Endothelial cell (in vitro differentiated cells): ENCODE measurements at regions not wholly inside any gene's neighbourhood (a gene's known extent, or its start where the extent isn't known, plus 50 kb on each side); places are given as distances from the start of the nearest gene placed in this dataset.

Experiments
- DNase-seq: peaks from one replicate; pipeline ENCODE4 v3.0.0; 2021; ENCODE audit warnings: low spot score
- H3K27ac Mint-ChIP-seq: one replicate; pipeline ENCODE4 v1.8.0; 2021; ENCODE audit warnings: mixed read lengths, inconsistent platforms; ENCODE audit not compliant: unreplicated experiment
- H3K27me3 Mint-ChIP-seq: one replicate; pipeline ENCODE4 v1.8.0; 2021; ENCODE audit warnings: mild to moderate bottlenecking, moderate library complexity, mixed read lengths, inconsistent platforms; ENCODE audit not compliant: unreplicated experiment
- H3K36me3 Mint-ChIP-seq: one replicate; pipeline ENCODE4 v1.8.0; 2021; ENCODE audit warnings: mild to moderate bottlenecking, low read depth, mixed read lengths, inconsistent platforms; ENCODE audit not compliant: unreplicated experiment
- H3K4me1 Mint-ChIP-seq: one replicate; pipeline ENCODE4 v1.8.0; 2021; ENCODE audit warnings: mild to moderate bottlenecking, mixed read lengths, inconsistent platforms; ENCODE audit not compliant: unreplicated experiment
- H3K4me3 Mint-ChIP-seq: one replicate; pipeline ENCODE4 v1.8.0; 2021; ENCODE audit warnings: mild to moderate bottlenecking, mixed read lengths, inconsistent platforms; ENCODE audit not compliant: unreplicated experiment
- H3K9me3 Mint-ChIP-seq: one replicate; pipeline ENCODE4 v1.8.0; 2021; ENCODE audit warnings: mixed read lengths, inconsistent platforms; ENCODE audit not compliant: unreplicated experiment
- TF ChIP-seq, protein P1 (sequence below): fragments of 200-600 bp; sonication (generic); IDR thresholded peaks from one replicate; pipeline ENCODE4 v1.5.0; 2021; ENCODE audit warnings: antibody characterized with exemption; ENCODE audit not compliant: unreplicated experiment

DNA sequence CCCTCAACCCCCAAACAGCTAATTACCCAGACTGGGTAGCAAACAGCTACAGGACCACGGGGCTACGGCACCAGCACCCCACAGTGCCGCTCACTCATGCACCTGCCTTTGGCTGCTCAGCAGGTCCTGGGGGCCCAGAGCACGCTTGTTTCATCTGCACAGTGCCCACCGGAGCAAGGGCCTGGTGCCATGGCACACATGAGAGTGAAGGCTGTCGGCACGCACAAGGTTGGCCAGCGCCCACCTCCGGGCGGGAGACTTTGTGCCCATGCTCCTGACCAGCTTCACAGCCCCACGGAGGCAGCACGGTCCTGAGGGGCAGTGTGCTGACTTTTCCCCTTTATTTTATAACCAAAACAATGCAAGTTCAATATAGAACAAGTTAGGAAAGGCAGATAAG, 135.9 kb upstream of the NSMCE3 start:
- H3K4me3 Mint-ChIP-seq, result no peak overlapping the region
- H3K27ac Mint-ChIP-seq, result no peak overlapping the region
- DNase-seq, result no peak
- TF ChIP-seq, protein P1, sequence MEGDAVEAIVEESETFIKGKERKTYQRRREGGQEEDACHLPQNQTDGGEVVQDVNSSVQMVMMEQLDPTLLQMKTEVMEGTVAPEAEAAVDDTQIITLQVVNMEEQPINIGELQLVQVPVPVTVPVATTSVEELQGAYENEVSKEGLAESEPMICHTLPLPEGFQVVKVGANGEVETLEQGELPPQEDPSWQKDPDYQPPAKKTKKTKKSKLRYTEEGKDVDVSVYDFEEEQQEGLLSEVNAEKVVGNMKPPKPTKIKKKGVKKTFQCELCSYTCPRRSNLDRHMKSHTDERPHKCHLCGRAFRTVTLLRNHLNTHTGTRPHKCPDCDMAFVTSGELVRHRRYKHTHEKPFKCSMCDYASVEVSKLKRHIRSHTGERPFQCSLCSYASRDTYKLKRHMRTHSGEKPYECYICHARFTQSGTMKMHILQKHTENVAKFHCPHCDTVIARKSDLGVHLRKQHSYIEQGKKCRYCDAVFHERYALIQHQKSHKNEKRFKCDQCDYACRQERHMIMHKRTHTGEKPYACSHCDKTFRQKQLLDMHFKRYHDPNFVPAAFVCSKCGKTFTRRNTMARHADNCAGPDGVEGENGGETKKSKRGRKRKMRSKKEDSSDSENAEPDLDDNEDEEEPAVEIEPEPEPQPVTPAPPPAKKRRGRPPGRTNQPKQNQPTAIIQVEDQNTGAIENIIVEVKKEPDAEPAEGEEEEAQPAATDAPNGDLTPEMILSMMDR, result no peak
- no peaks in the 10 kb centered on the region for H3K27me3 Mint-ChIP-seq
- no peaks in the 10 kb centered on the region for H3K9me3 Mint-ChIP-seq
- no peaks in the 10 kb centered on the region for H3K4me1 Mint-ChIP-seq
- H3K36me3 Mint-ChIP-seq, result no peaks in the 10 kb centered on the region

DNA sequence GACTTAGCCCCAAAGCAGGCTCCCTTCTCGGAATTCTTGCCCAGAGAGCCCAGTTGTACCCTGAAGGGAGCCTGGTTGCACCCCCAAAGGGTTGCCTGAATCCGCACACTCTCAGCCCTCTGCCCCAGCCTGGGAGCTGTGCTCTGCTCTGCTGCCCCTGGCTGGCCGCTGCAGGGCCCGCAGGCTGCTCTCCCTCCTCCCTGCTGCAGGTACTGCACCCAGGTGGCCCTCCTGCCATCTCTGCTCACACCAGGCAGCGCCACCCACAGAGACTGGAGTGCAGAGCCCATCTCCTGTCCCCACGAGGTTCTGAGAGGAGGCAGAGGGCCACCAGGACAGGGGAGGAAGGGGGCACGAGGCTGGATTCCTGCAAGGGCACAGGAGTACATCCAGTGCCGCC, 134.2 kb upstream of the NSMCE3 start:
- H3K4me1 Mint-ChIP-seq, result no peaks in the 10 kb centered on the region
- no peak for DNase-seq
- TF ChIP-seq, protein P1, result no peak
- no peaks in the 10 kb centered on the region for H3K27me3 Mint-ChIP-seq
- H3K9me3 Mint-ChIP-seq, result no peaks in the 10 kb centered on the region
- no peak overlapping the region for H3K27ac Mint-ChIP-seq
- H3K36me3 Mint-ChIP-seq, result no peaks in the 10 kb centered on the region
- no peak overlapping the region for H3K4me3 Mint-ChIP-seq

DNA sequence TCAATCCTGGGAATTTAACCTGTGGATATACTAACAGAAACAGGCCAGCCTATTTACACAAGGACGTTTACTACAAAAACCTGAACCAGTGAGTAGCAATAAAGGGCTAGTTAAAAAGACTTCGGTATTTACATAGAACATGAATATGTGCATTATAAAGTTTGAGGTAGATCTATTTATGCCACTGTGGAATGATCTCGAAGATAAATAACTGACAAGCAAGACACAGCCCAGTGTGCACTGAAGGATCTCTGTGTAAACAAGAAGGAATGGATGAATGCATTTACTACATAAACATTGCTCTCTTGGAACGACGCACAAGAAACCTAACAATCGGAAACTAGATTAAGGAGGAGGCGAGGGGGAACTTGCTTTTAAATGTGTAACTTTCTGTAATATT, 132.0 kb upstream of the NSMCE3 start:
- DNase-seq, result no peak
- H3K9me3 Mint-ChIP-seq, result no peaks in the 10 kb centered on the region
- no peak overlapping the region for H3K4me3 Mint-ChIP-seq
- H3K4me1 Mint-ChIP-seq, result no peaks in the 10 kb centered on the region
- no peaks in the 10 kb centered on the region for H3K27me3 Mint-ChIP-seq
- H3K36me3 Mint-ChIP-seq, result no peaks in the 10 kb centered on the region
- no peak overlapping the region for H3K27ac Mint-ChIP-seq
- TF ChIP-seq, protein P1, result no peak

DNA sequence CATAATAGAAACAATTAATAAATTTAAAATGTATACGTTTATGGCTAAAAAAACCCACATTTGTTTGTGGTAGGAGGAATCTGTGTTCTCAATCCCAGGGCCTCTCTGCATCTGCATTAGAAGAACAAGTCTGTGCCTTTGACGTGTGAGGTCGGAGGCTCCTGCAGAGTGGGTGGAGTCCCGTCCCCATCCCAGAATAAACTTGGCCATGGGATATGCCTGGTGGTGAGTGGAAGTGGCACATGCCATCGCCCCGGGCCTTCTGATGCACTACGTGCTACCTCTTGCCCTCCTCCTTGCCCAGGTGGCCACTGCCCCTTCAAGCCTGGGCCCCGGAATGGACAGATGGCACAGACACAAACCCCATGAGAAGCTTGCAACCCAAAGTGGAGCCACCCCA, 131.1 kb upstream of the NSMCE3 start:
- no peaks in the 10 kb centered on the region for H3K9me3 Mint-ChIP-seq
- H3K36me3 Mint-ChIP-seq, result no peaks in the 10 kb centered on the region
- no peaks in the 10 kb centered on the region for H3K27me3 Mint-ChIP-seq
- DNase-seq, result no peak
- H3K4me3 Mint-ChIP-seq, result no peak overlapping the region
- no peak overlapping the region for H3K27ac Mint-ChIP-seq
- no peaks in the 10 kb centered on the region for H3K4me1 Mint-ChIP-seq
- TF ChIP-seq, protein P1, result no peak

DNA sequence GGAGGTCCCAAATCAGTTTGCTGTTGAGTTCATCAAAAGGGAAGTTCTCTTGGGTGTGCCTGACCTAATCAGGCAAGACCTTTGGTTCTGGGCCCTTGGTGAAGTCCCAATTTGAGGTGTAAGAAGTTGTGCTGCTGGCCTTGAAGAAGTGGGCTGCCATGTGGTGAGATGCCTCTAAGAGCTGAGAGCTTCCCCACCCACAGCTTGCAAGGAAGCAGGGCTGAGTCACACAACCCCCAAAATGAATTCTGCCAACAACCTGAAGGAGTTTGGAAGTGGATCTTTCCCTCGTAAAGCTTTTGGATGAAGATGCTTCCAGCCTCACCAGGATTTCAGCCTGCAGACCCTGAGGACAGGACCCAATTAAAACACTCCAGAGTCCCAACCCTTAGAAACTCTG, 129.3 kb upstream of the NSMCE3 start:
- H3K4me1 Mint-ChIP-seq, result no peaks in the 10 kb centered on the region

More for the DNA sequence above, 129.3 kb upstream of the NSMCE3 start:
- H3K9me3 Mint-ChIP-seq, result no peaks in the 10 kb centered on the region
- TF ChIP-seq, protein P1, result no peak
- H3K27ac Mint-ChIP-seq, result no peak overlapping the region
- DNase-seq, result no peak
- H3K27me3 Mint-ChIP-seq, result no peaks in the 10 kb centered on the region
- H3K4me3 Mint-ChIP-seq, result no peak overlapping the region
- no peaks in the 10 kb centered on the region for H3K36me3 Mint-ChIP-seq
